Stomach (tissue), 4 donors: ENCODE measurements at regions not wholly inside any gene's neighbourhood (a gene's known extent, or its start where the extent isn't known, plus 50 kb on each side); places are given as distances from the start of the nearest gene placed in this dataset.

Experiments used
- CTCF ChIP-seq, 7 experiments: fragments of 450-650 bp in 4 of 7; fragments of 200-600 bp in 3 of 7; sonication (generic) in 3 of 7; IDR thresholded peaks; one replicate each; pipeline ENCODE4 v1.5.1; 2016 to 2019; ENCODE audit warnings: antibody characterized with exemption in 7 of 7, control low read depth in 2 of 7, mild to moderate bottlenecking in 1 of 7
- EP300 ChIP-seq: sonication (generic); formaldehyde crosslinking; IDR thresholded peaks from one replicate; pipeline ENCODE4 v1.6.1; 2017; ENCODE audit warnings: antibody characterized with exemption
- POLR2A ChIP-seq, 4 donors: fragments of 450-650 bp; IDR thresholded peaks; one replicate each; pipeline ENCODE4 v1.6.1; 2016; ENCODE audit warnings: antibody characterized with exemption in 4 of 4, control low read depth in 2 of 4, mild to moderate bottlenecking in 1 of 4, moderate library complexity in 1 of 4
- POLR2AphosphoS5 ChIP-seq, 3 donors: sonication (generic); formaldehyde crosslinking; IDR thresholded peaks; one replicate each; pipeline ENCODE4 v1.6.1; 2016; ENCODE audit warnings: antibody characterized with exemption in 3 of 3

DNA sequence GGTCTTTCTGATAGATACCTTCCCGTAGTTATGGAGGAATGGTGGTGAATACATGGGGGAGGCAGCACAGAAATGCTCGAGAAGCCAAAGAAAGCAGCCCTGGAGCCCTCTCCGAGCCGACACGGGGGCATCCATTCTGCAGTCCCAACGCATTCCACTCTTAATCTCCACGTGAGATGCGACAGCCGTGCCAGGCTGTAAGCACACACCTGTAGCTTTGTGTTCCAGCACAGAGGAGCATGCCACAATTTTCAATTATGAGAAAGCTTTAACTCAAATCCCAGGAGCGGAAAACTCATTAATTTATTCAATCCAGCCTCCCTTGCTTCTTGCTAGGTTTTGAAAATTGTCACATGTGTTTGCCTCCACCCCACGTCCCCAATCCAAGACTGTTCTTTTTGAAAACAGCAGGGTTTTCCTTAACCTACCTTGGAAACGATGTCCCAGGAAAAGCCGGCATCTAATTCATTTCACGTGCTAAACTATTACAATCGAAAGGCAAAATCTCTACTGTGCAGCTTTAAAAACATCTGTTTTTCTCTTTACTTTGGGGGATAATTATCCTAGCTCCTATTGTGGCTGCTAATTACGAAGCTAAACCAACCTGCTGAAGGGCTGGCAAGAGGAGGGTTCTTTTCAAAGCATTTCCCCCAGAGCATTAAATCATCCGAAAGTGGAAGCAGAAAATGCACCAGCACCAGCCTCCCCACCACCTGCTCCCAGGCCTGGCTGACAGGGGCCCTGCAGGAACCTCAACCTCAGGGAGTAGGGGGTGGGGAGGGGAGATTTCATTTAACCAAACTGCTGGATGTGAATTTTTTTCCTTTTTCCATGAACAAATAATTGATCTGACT is 56.0 kb upstream of the CHST15 start:
- TF ChIP-seq CTCF (IDR thresholded peaks at IDR 0.05) (no peak), POLR2AphosphoS5 (IDR thresholded peaks at IDR 0.05) (no peak), EP300 (no peak), POLR2A (IDR thresholded peaks at IDR 0.05) (no peak)
